Astrocyte (in vitro differentiated cells and primary cell): ENCODE measurements at regions not wholly inside any gene's neighbourhood (a gene's known extent, or its start where the extent isn't known, plus 50 kb on each side); places are given as distances from the start of the nearest gene placed in this dataset.

Experiments used
- DNase-seq: peaks from one replicate; pipeline ENCODE4 v3.0.0-alpha.2; 2010; ENCODE audit warnings: low read depth
- FAIRE-seq: peaks from 2 replicates; lab custom pipeline; 2011; peaks lifted over from hg19 to GRCh38; lab: Jason Lieb, UNC
- H2AFZ ChIP-seq: 2 replicates; pipeline ENCODE4 v1.6.0; 2012; ENCODE audit warnings: low read depth, low read length, inconsistent platforms
- H3K27ac ChIP-seq: 2 replicates; pipeline ENCODE4 v1.5.1; 2011; ENCODE audit warnings: low read depth, low read length, inconsistent platforms
- H3K27me3 ChIP-seq: 2 replicates; pipeline ENCODE4 v1.6.0; 2011; ENCODE audit warnings: low read length, inconsistent platforms; ENCODE audit not compliant: insufficient read depth
- H3K36me3 ChIP-seq: 2 replicates; pipeline ENCODE4 v1.5.1; 2011; ENCODE audit warnings: low read length, inconsistent platforms; ENCODE audit not compliant: insufficient read depth
- H3K4me1 ChIP-seq: 2 replicates; pipeline ENCODE4 v1.5.1; 2011; ENCODE audit warnings: low read length, inconsistent platforms; ENCODE audit not compliant: insufficient read depth
- H3K4me2 ChIP-seq: 2 replicates; pipeline ENCODE4 v1.6.0; 2012; ENCODE audit warnings: low read length, inconsistent platforms
- H3K4me3 ChIP-seq: 2 replicates; pipeline ENCODE4 v1.5.1; 2011; ENCODE audit warnings: low read depth, mild to moderate bottlenecking, low read length, inconsistent platforms; ENCODE audit not compliant: insufficient read depth
- H3K79me2 ChIP-seq: 2 replicates; pipeline ENCODE4 v1.6.0; 2012; ENCODE audit warnings: mild to moderate bottlenecking, low read length, inconsistent platforms; ENCODE audit not compliant: insufficient read depth
- H3K9ac ChIP-seq: 2 replicates; pipeline ENCODE4 v1.6.0; 2012; ENCODE audit warnings: mild to moderate bottlenecking, low read length, inconsistent platforms
- H3K9me3 ChIP-seq: 2 replicates; pipeline ENCODE4 v1.5.1; 2012; ENCODE audit warnings: low read depth, mild to moderate bottlenecking, low read length, inconsistent platforms; ENCODE audit not compliant: insufficient read depth
- H4K20me1 ChIP-seq: 2 replicates; pipeline ENCODE4 v1.6.0; 2012; ENCODE audit warnings: low read length, inconsistent platforms; ENCODE audit not compliant: insufficient read depth
- H3K27ac Mint-ChIP-seq: one replicate; pipeline ENCODE4 v1.8.0; 2021; ENCODE audit warnings: mild to moderate bottlenecking, mixed read lengths; ENCODE audit not compliant: unreplicated experiment
- H3K27me3 Mint-ChIP-seq: one replicate; pipeline ENCODE4 v1.8.0; 2021; ENCODE audit warnings: low read depth, mixed read lengths; ENCODE audit not compliant: unreplicated experiment
- H3K36me3 Mint-ChIP-seq: one replicate; pipeline ENCODE4 v1.8.0; 2021; ENCODE audit warnings: low read depth, mixed read lengths; ENCODE audit not compliant: unreplicated experiment
- H3K4me1 Mint-ChIP-seq: one replicate; pipeline ENCODE4 v1.8.0; 2021; ENCODE audit warnings: low read depth, mixed read lengths; ENCODE audit not compliant: unreplicated experiment
- H3K4me3 Mint-ChIP-seq: one replicate; pipeline ENCODE4 v1.8.0; 2021; ENCODE audit warnings: mild to moderate bottlenecking, moderate library complexity, mixed read lengths; ENCODE audit not compliant: unreplicated experiment
- H3K9me3 Mint-ChIP-seq: one replicate; pipeline ENCODE4 v1.8.0; 2021; ENCODE audit warnings: mild to moderate bottlenecking, mixed read lengths; ENCODE audit not compliant: unreplicated experiment
- EZH2 ChIP-seq: IDR thresholded peaks from 2 replicates; pipeline ENCODE4 v1.6.1; 2012; ENCODE audit warnings: mild to moderate bottlenecking, low read length, inconsistent platforms; ENCODE audit not compliant: insufficient read depth
- TF ChIP-seq, protein P1 (sequence below): IDR thresholded peaks from 2 replicates; pipeline ENCODE4 v1.5.1; 2011; ENCODE audit warnings: low read depth, mild to moderate bottlenecking, inconsistent platforms, low read length, moderate library complexity; ENCODE audit not compliant: insufficient read depth

DNA sequence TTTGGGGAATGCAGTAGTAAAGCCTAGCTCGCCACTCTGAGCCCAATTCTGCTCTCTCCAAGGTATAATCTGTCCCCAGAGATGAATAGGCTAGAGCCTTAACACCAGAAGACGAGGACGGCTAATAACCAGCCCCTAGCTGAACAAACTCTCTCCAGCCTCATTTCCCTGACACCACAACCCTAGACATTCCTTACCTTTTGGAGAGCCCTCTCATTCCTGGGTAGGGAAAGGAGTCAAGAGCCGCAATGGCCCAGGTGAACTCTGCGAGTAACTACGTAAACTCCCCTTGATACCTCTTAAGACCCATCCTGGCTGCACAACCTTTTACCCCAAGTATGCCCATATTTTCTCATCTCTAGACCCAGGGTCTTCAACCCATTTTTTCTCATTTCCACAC lies 722.9 kb downstream of the BCL11A start:
- Mint-ChIP-seq H3K9me3 (peaks cover 4% of the 10 kb centered on the region), H3K4me3 (no peak overlapping the region), H3K27me3 (peaks cover 8% of the 10 kb centered on the region), H3K27ac (no peak overlapping the region), H3K36me3 (no peaks in the 10 kb centered on the region), H3K4me1 (no peaks in the 10 kb centered on the region)
- Histone ChIP-seq H3K36me3 (no peaks in the 10 kb centered on the region), H3K9me3 (no peaks in the 10 kb centered on the region), H3K4me1 (no peaks in the 10 kb centered on the region), H3K79me2 (no peaks in the 10 kb centered on the region), H3K4me3 (no peak overlapping the region), H3K4me2 (no peak overlapping the region), H2AFZ (no peak overlapping the region), H4K20me1 (no peaks in the 10 kb centered on the region), H3K9ac (no peak overlapping the region), H3K27ac (no peak overlapping the region), H3K27me3 (no peaks in the 10 kb centered on the region)
- DNase-seq (no peak), FAIRE-seq (no peak)
- TF ChIP-seq EZH2, result no peak
- TF ChIP-seq, protein P1, sequence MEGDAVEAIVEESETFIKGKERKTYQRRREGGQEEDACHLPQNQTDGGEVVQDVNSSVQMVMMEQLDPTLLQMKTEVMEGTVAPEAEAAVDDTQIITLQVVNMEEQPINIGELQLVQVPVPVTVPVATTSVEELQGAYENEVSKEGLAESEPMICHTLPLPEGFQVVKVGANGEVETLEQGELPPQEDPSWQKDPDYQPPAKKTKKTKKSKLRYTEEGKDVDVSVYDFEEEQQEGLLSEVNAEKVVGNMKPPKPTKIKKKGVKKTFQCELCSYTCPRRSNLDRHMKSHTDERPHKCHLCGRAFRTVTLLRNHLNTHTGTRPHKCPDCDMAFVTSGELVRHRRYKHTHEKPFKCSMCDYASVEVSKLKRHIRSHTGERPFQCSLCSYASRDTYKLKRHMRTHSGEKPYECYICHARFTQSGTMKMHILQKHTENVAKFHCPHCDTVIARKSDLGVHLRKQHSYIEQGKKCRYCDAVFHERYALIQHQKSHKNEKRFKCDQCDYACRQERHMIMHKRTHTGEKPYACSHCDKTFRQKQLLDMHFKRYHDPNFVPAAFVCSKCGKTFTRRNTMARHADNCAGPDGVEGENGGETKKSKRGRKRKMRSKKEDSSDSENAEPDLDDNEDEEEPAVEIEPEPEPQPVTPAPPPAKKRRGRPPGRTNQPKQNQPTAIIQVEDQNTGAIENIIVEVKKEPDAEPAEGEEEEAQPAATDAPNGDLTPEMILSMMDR, result no peak

DNA sequence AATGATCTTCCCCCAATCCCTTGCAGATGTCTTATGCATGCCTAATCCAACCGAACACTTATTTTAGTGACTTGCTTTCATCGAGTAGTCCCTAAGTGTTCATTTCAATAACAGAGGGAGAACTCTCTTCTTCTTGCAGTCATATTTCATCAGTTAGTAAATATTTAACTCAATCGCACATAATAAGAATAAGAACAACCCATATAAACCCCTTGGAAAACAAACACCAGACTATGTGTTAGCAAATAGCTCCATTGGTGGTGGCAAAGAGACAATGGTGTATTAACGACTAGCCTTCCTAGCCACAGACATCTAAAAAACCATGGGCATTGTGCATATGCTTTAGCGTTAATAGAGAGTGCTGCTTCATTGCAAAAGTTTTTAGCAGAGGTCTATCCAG lies 725.8 kb downstream of the BCL11A start:
- Mint-ChIP-seq H3K9me3 (peaks cover 2% of the 10 kb centered on the region), H3K4me3 (no peak overlapping the region), H3K36me3 (no peaks in the 10 kb centered on the region), H3K4me1 (no peaks in the 10 kb centered on the region), H3K27ac (no peak overlapping the region), H3K27me3 (no peaks in the 10 kb centered on the region)
- Histone ChIP-seq H3K27ac (no peak overlapping the region), H3K9ac (no peak overlapping the region), H3K4me2 (no peak overlapping the region), H3K36me3 (no peaks in the 10 kb centered on the region), H3K27me3 (no peaks in the 10 kb centered on the region), H3K9me3 (no peaks in the 10 kb centered on the region), H3K4me1 (no peaks in the 10 kb centered on the region), H2AFZ (no peak overlapping the region), H3K4me3 (no peak overlapping the region), H4K20me1 (no peaks in the 10 kb centered on the region), H3K79me2 (no peaks in the 10 kb centered on the region)
- TF ChIP-seq, protein P1, result no peak
- TF ChIP-seq EZH2, result no peak
- DNase-seq, result no peak
- FAIRE-seq, result no peak

DNA sequence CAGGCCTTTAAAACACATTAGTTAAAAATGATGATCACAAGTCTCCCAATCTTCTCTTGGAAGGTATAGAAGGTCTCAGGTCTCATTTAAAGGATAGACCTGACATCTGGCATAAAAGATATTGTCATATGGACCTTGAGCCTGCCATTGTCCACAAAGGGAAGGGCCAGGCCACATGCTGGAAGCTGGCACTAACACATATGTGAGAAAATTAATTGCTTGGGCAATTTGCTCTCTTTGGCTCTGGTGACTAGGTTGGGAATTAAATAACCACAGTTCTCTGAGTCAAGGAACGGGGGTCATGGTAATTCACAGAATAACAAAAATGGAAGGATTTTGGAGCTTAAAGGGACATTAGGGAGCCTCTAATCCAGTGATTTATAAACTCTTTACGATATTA lies 727.3 kb downstream of the BCL11A start:
- Mint-ChIP-seq H3K9me3 (no peaks in the 10 kb centered on the region), H3K4me1 (no peaks in the 10 kb centered on the region), H3K36me3 (no peaks in the 10 kb centered on the region), H3K27me3 (no peaks in the 10 kb centered on the region), H3K27ac (no peak overlapping the region), H3K4me3 (no peak overlapping the region)
- Histone ChIP-seq H3K79me2 (no peaks in the 10 kb centered on the region), H4K20me1 (no peaks in the 10 kb centered on the region), H3K4me3 (no peak overlapping the region), H3K4me2 (no peak overlapping the region), H3K27ac (no peak overlapping the region), H3K9ac (no peak overlapping the region), H3K27me3 (no peaks in the 10 kb centered on the region), H3K4me1 (no peaks in the 10 kb centered on the region), H3K36me3 (no peaks in the 10 kb centered on the region), H2AFZ (no peak overlapping the region), H3K9me3 (no peaks in the 10 kb centered on the region)
- no peak for DNase-seq
- TF ChIP-seq, protein P1, result no peak
- no peak for TF ChIP-seq EZH2
- FAIRE-seq, result no peak
